ENCODE measurements at regions not wholly inside any gene's neighbourhood (a gene's known extent, or its start where the extent isn't known, plus 50 kb on each side); places are given as distances from the start of the nearest gene placed in this dataset.
"Not testable (repeated sequence)": the region's sequence is repeated elsewhere in the genome, so short reads cannot be mapped to it uniquely, and the experiment has no call there.

DNA sequence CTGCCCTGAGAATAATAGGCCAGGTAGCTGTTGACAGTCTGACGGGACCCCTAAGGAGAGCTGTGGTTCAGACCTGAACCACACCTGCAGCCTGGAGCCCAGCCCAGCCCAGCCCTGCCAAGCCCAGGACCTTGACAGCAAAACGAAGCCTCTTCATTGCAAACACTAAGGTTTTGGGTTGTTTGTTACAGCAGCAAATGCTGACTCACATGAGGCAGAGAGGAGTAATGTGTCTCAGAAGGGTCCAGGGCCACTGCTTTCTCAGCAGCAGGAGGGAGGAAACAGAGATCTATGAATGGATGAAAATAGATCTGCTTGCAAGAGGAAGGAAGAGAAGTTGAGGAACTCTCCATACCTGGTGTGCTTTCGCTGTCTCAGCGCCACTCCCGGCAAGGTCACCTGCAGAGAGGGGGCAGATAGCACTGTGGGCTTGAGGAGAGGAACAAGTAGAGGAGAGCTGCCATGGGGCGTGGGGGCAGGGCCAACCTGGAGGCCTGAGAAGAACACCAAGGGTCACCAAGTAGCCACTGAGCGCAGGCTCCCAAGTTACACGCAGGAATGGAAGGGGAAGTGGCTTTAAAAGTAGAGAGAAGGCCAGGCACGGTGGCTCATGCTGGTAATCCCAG lies 127.2 kb downstream of the ZNF281 start:
- DNase-seq (ENCODE audit: low read depth, low spot score), result no peak

GRCh38 chr1:200281201-200281835 lies 128.5 kb downstream of the ZNF281 start:
- DNase-seq (ENCODE audit: low read depth, low spot score), result no peak

GRCh38 chr1:200279810-200280411 lies 129.9 kb downstream of the ZNF281 start:
- no peak for DNase-seq (ENCODE audit: low read depth, low spot score)

GRCh38 chr1:200275816-200276453 lies 133.9 kb downstream of the ZNF281 start:
- no peak for DNase-seq (ENCODE audit: low read depth, low spot score)

GRCh38 chr1:200275415-200275814 lies 134.4 kb downstream of the ZNF281 start:
- DNase-seq (ENCODE audit: low read depth, low spot score), result no peak

DNA sequence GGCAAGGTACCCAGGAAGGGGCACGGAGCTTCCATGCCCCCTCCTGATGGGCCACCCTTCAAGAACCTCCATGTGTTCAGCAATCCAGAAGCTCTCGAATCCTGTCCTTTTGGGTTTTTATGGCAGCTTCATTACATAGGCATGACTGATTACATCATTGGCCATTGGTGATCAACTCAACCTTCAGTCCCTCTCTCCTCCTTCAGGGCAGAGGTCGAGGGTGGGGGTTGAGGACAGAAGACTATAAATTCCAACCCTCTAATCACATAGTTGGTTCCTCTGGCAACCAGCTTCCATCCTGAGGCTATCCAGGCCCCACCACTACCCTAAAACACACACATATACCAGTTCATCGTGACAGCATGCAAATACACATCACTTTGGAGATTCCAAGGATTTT lies 135.7 kb downstream of the ZNF281 start:
- DNase-seq (ENCODE audit: low read depth, low spot score), result no peak

GRCh38 chr1:200272481-200273068 lies 137.3 kb downstream of the ZNF281 start:
- DNase-seq (ENCODE audit: low read depth, low spot score), result no peak

DNA sequence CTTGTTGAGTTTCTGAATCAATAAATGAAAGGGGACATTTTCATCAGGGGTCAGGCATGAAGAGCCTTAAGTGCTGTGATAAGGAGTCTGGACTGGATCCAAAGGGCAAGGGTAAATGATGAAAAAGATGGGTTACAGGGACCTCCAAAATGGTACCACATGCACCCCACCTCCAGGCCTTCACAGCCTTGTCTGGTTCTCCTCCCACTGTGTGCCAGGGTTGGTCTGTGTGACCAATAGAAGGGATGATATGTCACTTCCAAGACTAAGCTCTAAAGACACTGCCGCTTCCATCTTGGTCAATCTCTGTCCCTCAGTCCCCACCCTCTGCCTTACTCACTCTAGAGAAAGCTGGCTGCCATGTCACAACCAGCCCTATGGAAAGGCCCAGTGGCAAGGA lies 140.6 kb downstream of the ZNF281 start:
- DNase-seq (ENCODE audit: low read depth, low spot score), result no peak

GRCh38 chr1:200267937-200268336 lies 141.9 kb downstream of the ZNF281 start:
- no peak for DNase-seq (ENCODE audit: low read depth, low spot score)

- no peak for DNase-seq (ENCODE audit: low read depth, low spot score)
Observed at GRCh38 chr1:200267458-200267857, 142.4 kb downstream of the ZNF281 start.

DNA sequence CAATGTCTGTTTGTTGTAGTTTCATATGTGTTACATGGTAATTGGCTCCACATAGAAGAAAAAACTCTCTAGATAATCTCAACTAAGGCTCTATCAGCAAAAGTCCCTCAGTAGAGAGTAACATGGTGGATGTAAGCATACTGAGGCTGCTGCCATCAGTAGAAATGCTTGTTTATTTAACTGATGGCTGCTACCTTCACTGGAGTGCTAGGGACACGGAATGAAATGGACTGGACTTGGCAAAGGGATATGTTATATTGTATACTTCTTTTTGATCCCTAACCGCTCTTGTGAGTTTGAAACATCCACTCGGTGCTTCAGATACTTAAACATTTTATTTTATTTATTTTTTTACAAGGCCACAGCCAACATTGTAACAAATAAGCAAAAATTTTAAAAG lies 143.0 kb downstream of the ZNF281 start:
- no peak for DNase-seq (ENCODE audit: low read depth, low spot score)

DNA sequence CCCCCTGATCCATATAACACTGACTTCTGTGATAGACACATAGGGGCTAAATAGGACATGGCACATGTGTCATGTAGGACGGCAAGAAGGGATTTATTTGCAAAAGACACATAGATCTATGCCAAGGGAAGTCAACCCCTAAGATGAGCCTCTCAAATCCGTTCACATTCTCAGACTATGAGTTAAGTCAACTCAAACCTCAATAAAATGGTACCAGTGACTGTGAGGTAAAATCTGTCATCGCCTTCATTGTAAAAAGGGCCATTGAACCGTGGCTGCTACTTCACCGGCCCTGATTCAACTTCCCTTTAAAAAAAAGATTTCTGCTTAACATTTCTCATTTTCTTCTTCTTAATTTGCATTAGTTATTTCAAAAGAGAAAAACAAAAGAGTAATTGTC lies 144.0 kb downstream of the ZNF281 start:
- DNase-seq (ENCODE audit: low read depth, low spot score), result no peak

GRCh38 chr1:200265104-200265503 lies 144.7 kb downstream of the ZNF281 start:
- DNase-seq (ENCODE audit: low read depth, low spot score), result no peak

DNA sequence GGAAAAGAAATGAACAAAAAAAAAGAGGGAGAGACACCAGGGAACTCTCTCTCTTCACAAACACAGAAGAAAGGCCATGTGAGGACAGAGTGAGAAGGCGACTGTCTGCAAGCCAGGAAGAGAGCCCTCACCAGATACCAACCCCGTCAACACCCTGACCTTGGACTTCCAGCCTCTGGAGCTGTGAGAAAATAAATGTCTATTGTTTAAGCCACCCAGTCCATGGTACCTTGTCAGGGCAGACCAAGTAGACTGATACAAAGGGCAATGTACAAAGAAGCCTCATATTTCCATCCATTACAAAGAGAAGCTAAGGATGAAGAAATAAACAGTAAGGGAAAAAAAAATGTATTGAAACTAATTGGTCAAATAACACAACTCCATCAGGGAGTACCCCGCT lies 146.6 kb downstream of the ZNF281 start:
- no peak for DNase-seq (ENCODE audit: low read depth, low spot score)

DNA sequence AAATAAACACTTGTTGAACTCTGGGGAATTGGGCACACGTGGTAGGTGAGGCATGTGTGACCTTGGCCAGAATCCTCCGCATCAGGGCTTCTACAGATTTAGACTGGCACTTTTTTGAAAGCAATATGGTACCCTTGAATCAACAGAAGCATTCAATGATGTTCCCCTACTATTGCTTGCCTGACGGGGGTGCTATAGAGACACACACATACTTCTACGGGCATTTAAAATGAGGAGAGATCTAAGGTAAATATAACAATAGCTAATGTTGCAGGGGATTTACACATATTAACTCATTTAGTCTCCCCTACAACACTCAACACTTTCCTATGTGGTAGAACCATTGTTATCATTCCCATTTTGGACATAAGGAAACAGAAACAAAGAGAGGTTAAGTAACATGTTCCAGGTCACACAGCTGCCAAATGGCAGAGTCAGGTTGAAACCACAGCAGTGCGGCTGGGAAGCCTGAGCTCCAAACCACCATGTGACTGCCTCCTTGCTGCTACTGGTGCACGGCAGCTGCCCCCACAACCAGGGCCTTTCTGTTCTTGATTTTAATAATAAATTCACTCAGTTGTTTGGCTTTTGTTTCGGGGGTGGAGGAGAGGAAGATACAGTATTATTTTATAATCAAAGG lies 147.4 kb downstream of the ZNF281 start:
- no peak for DNase-seq (ENCODE audit: low read depth, low spot score)

DNA sequence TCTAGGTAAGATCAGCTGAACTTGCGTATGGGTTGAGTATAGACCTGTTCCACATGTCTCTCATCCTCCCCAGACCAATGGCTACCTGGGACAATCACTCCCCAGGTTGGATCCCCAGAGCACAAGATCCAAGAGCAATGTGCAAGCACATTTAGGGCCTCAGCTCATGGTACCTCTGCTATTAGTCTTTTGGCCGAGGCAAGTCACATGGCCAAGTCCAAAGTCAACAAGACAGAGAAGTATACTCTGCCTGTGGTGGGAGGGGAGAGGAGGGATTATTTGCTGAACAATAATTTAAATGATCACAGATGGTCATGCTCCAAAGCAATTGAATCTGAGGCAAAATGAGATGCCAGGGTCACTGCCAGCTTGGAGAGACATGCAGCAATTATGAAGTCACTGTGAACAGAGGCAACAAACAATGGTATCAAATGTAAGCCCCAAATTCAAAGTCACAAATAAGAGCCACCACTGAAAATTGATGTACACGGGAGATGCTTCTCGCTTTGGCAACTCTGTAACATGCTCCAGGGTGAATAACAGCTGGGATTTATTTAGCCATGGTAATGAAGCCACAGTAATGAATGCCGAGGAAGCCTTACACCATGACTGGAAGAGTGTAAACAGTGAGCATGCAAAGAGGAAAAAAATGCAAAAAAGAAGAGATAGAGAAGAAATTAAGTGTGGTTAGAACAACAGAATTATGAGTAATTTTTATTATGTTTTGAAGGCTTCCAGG lies 149.1 kb downstream of the ZNF281 start:
- no peak for DNase-seq (ENCODE audit: low read depth, low spot score)

GRCh38 chr1:200258447-200259375 lies 151.1 kb downstream of the ZNF281 start:
- DNase-seq (ENCODE audit: low read depth, low spot score), result no peak

- no peak for DNase-seq (ENCODE audit: low read depth, low spot score)
Observed at GRCh38 chr1:200257235-200257634, 152.6 kb downstream of the ZNF281 start.

DNA sequence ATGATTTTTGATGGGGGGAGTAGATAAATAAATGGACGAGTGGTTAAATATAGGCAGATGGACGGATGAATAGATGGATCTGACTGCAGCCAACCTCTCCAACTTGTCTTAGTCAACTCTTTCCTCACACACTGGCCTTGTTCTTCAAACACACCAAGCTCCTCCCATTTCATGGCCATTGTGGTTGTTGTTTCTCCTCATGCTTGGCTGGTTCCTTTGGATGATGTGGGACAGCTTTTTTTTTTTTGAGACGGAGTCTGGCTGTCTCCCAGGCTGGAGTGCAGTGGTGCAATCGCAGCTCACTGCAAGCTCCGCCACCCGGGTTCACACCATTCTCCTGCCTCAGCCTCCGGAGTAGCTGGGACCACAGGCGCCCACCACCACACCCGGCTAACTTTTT lies 155.2 kb downstream of the ZNF281 start:
- DNase-seq (ENCODE audit: low read depth, low spot score), result not testable (repeated sequence)

Data from activated naive CD8-positive, alpha-beta T cell treated with anti-CD3 and anti-CD28 coated beads, Interleukin-2, amount 50 U/mL, for 16 hours (primary cell).